GM12892 (cell line): ENCODE measurements at regions not wholly inside any gene's neighbourhood (a gene's known extent, or its start where the extent isn't known, plus 50 kb on each side); places are given as distances from the start of the nearest gene placed in this dataset.

Experiments
- POLR2A ChIP-seq: IDR thresholded peaks from 2 replicates; pipeline ENCODE4 v1.6.1; 2011; ENCODE audit warnings: low read depth, low read length, control low read depth
- POLR2AphosphoS5 ChIP-seq: IDR thresholded peaks from 2 replicates; pipeline ENCODE4 v1.6.1; 2011; ENCODE audit warnings: low read depth, low read length, control low read depth
- TAF1 ChIP-seq: IDR thresholded peaks from 2 replicates; pipeline ENCODE4 v1.6.1; 2011; ENCODE audit warnings: low read depth, mild to moderate bottlenecking, control low read depth, low read length, borderline replicate concordance

DNA sequence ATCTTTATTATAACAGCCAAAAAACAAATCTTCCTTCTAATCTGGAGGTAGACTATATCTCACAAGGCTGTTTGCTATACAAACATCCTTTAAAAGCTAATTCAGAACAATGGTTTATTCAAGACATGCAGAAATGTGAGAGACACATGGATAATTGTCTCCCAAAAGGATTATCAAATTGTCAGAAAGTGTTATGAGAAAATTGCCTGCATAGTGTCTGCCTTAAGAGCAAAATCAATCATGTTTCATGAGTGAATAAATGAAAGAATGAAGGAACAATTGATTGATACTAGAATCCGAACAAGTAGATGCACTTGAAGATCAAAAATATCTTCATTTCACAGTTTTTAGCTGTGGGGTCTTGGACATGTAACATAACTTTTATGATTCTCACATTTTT is 621.7 kb upstream of the BOD1L1 start:
- TF ChIP-seq TAF1, result no peak
- no peak for TF ChIP-seq POLR2A
- TF ChIP-seq POLR2AphosphoS5, result no peak
